WTC11 (cell line): ENCODE measurements at regions not wholly inside any gene's neighbourhood (a gene's known extent, or its start where the extent isn't known, plus 50 kb on each side); places are given as distances from the start of the nearest gene placed in this dataset.

Experiments used
- ATAC-seq: fragments of 200-7000 bp; cut with Tn5 transposase; 2 replicates; pipeline ENCODE4 v1.10.0; 2021; ENCODE audit warnings: mild to moderate bottlenecking, moderate library complexity
- CTCF ChIA-PET: fragments of 300-600 bp; sonication (Branson Sonifier 250); formaldehyde crosslinking; loops from one replicate; lab custom pipeline; 2021; ENCODE audit warnings: antibody characterized with exemption; lab: Charles Lee
- POLR2A ChIA-PET: fragments of 350-600 bp; sonication (Branson Sonifier 250); formaldehyde crosslinking; loops from one replicate; lab custom pipeline; 2021; ENCODE audit warnings: antibody characterized with exemption; lab: Charles Lee
- DNase-seq: peaks from one replicate; pipeline ENCODE4 v3.0.0; 2021; ENCODE audit warnings: low spot score
- H3K27ac Mint-ChIP-seq: 2 replicates; pipeline ENCODE4 v1.8.0; 2021; ENCODE audit warnings: mixed read lengths
- H3K27me3 Mint-ChIP-seq: 2 replicates; pipeline ENCODE4 v1.8.0; 2021; ENCODE audit warnings: low read depth, mild to moderate bottlenecking, moderate library complexity, mixed read lengths
- H3K36me3 Mint-ChIP-seq: 2 replicates; pipeline ENCODE4 v1.8.0; 2021; ENCODE audit warnings: mixed read lengths
- H3K4me1 Mint-ChIP-seq: 2 replicates; pipeline ENCODE4 v1.8.0; 2022; ENCODE audit warnings: mixed read lengths
- H3K4me3 Mint-ChIP-seq: 2 replicates; pipeline ENCODE4 v1.8.0; 2021; ENCODE audit warnings: mild to moderate bottlenecking, moderate library complexity, mixed read lengths
- H3K9me3 Mint-ChIP-seq: 2 replicates; pipeline ENCODE4 v1.8.0; 2021; ENCODE audit warnings: mixed read lengths
- ATF1 ChIP-seq: sonication (generic); formaldehyde crosslinking; IDR thresholded peaks from 2 replicates; pipeline ENCODE4 v1.8.1; 2023; ENCODE audit warnings: mild to moderate bottlenecking, moderate library complexity, missing genetic modification reagents
- GTF2I ChIP-seq: fragments of 250-450 bp; sonication (Bioruptor Pico); conservative IDR thresholded peaks from 2 replicates; pipeline ENCODE4 v1.4.0; 2021; ENCODE audit warnings: mild to moderate bottlenecking
- KAT7 ChIP-seq: sonication (generic); formaldehyde crosslinking; IDR thresholded peaks from 2 replicates; pipeline ENCODE4 v1.8.1; 2023; ENCODE audit warnings: missing genetic modification reagents, mild to moderate bottlenecking, borderline replicate concordance
- NFYB ChIP-seq: sonication (generic); formaldehyde crosslinking; conservative IDR thresholded peaks from 2 replicates; pipeline ENCODE4 v1.8.0; 2022; ENCODE audit warnings: low read depth, missing genetic modification reagents
- NR1H2 ChIP-seq: sonication (generic); formaldehyde crosslinking; IDR thresholded peaks from 2 replicates; pipeline ENCODE4 v1.9.0; 2021; ENCODE audit warnings: mild to moderate bottlenecking, moderate library complexity, missing genetic modification reagents
- OVOL2 ChIP-seq: fragments of 250-450 bp; sonication (Bioruptor Pico); IDR thresholded peaks from 2 replicates; pipeline ENCODE4 v1.9.0; 2021; ENCODE audit warnings: mild to moderate bottlenecking, borderline replicate concordance
- PRRX2 ChIP-seq: fragments of 250-450 bp; sonication (Bioruptor Pico); IDR thresholded peaks from 2 replicates; pipeline ENCODE4 v1.8.0; 2021; ENCODE audit warnings: mild to moderate bottlenecking
- RORB ChIP-seq: fragments of 250-450 bp; sonication (Bioruptor Pico); IDR thresholded peaks from 2 replicates; pipeline ENCODE4 v1.9.0; 2021; ENCODE audit warnings: mild to moderate bottlenecking
- SMAD4 ChIP-seq: sonication (generic); formaldehyde crosslinking; IDR thresholded peaks from 2 replicates; pipeline ENCODE4 v1.8.0; 2022; ENCODE audit warnings: mild to moderate bottlenecking, missing genetic modification reagents
- TCF7 ChIP-seq: sonication (generic); formaldehyde crosslinking; IDR thresholded peaks from 2 replicates; pipeline ENCODE4 v1.8.0; 2022; ENCODE audit warnings: mild to moderate bottlenecking, low read depth, missing genetic modification reagents, moderate library complexity
- TEAD4 ChIP-seq: sonication (generic); formaldehyde crosslinking; IDR thresholded peaks from 2 replicates; pipeline ENCODE4 v1.8.0; 2022; ENCODE audit warnings: mild to moderate bottlenecking, missing genetic modification reagents
- ZBTB21 ChIP-seq: sonication (generic); formaldehyde crosslinking; IDR thresholded peaks from 2 replicates; pipeline ENCODE4 v1.8.1; 2023; ENCODE audit warnings: mild to moderate bottlenecking, missing genetic modification reagents, borderline replicate concordance
- ZMAT4 ChIP-seq: fragments of 250-450 bp; sonication (Bioruptor Pico); IDR thresholded peaks from 2 replicates; pipeline ENCODE4 v1.9.0; 2021; ENCODE audit warnings: mild to moderate bottlenecking
- ZNF232 ChIP-seq: sonication (generic); formaldehyde crosslinking; IDR thresholded peaks from 2 replicates; pipeline ENCODE4 v1.8.0; 2022; ENCODE audit warnings: mild to moderate bottlenecking, missing genetic modification reagents
- ZNF317 ChIP-seq: sonication (generic); formaldehyde crosslinking; IDR thresholded peaks from 2 replicates; pipeline ENCODE4 v1.8.1; 2023; ENCODE audit warnings: low read depth, mild to moderate bottlenecking, moderate library complexity, missing genetic modification reagents, borderline replicate concordance
- ZNF425 ChIP-seq: fragments of 250-450 bp; sonication (Bioruptor Pico); conservative IDR thresholded peaks from 2 replicates; pipeline ENCODE4 v1.9.0; 2021; ENCODE audit warnings: mild to moderate bottlenecking
- ZNF671 ChIP-seq: fragments of 250-450 bp; sonication (Bioruptor Pico); IDR thresholded peaks from 2 replicates; pipeline ENCODE4 v1.8.0; 2021; ENCODE audit warnings: mild to moderate bottlenecking
- TF ChIP-seq, protein P1 (sequence below): sonication (generic); formaldehyde crosslinking; IDR thresholded peaks from 2 replicates; pipeline ENCODE4 v1.8.1; 2023; ENCODE audit warnings: mild to moderate bottlenecking, missing genetic modification reagents, borderline replicate concordance
- TF ChIP-seq, protein P2 (sequence below): sonication (generic); formaldehyde crosslinking; IDR thresholded peaks from 2 replicates; pipeline ENCODE4 v1.8.1; 2022; ENCODE audit warnings: low read depth, missing genetic modification reagents, borderline replicate concordance
- TF ChIP-seq, protein P3 (sequence below): fragments of 250-450 bp; sonication (Bioruptor Pico); IDR thresholded peaks from 2 replicates; pipeline ENCODE4 v1.9.0; 2021; ENCODE audit warnings: mild to moderate bottlenecking

DNA sequence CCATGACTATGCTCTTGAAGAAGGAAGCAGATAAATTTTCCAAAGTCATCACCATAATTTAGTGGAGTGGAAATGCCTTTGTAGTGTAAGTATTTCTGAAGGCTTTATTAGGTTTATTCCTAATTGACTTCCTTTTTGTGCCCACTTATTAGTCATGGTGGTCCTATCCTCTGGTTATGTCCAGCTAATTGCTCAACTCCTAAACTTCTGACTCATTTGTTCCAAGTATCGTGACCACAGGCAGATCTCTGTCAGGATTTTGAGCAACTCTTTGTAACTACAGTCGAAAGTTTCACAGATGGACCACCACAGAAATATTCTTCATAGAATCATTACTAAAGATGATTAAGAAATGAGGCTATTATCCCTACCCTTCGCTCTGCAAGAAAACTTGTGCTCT, 315.6 kb upstream of the PTCHD4 start:
- Mint-ChIP-seq H3K4me1 (peaks cover 2% of the 10 kb centered on the region; the same call in 1 of the 2 replicates), H3K27me3 (no peaks in the 10 kb centered on the region), H3K36me3 (peaks cover 3% of the 10 kb centered on the region), H3K27ac (no peak overlapping the region), H3K4me3 (no peak overlapping the region), H3K9me3 (peaks cover 19% of the 10 kb centered on the region)
- DNase-seq = no peak
- TF ChIP-seq NFYB (CRISPR knock-in tag) (no peak), SMAD4 (no peak), PRRX2 (no peak), RORB (no peak), TCF7 (CRISPR knock-in tag) (no peak), OVOL2 (CRISPR knock-in tag) (no peak), ZBTB21 (no peak), TEAD4 (CRISPR knock-in tag) (no peak), GTF2I (no peak), ZNF232 (CRISPR knock-in tag) (no peak), ATF1 (CRISPR knock-in tag) (no peak), ZNF671 (CRISPR knock-in tag) (no peak)
- TF ChIP-seq, protein P1, sequence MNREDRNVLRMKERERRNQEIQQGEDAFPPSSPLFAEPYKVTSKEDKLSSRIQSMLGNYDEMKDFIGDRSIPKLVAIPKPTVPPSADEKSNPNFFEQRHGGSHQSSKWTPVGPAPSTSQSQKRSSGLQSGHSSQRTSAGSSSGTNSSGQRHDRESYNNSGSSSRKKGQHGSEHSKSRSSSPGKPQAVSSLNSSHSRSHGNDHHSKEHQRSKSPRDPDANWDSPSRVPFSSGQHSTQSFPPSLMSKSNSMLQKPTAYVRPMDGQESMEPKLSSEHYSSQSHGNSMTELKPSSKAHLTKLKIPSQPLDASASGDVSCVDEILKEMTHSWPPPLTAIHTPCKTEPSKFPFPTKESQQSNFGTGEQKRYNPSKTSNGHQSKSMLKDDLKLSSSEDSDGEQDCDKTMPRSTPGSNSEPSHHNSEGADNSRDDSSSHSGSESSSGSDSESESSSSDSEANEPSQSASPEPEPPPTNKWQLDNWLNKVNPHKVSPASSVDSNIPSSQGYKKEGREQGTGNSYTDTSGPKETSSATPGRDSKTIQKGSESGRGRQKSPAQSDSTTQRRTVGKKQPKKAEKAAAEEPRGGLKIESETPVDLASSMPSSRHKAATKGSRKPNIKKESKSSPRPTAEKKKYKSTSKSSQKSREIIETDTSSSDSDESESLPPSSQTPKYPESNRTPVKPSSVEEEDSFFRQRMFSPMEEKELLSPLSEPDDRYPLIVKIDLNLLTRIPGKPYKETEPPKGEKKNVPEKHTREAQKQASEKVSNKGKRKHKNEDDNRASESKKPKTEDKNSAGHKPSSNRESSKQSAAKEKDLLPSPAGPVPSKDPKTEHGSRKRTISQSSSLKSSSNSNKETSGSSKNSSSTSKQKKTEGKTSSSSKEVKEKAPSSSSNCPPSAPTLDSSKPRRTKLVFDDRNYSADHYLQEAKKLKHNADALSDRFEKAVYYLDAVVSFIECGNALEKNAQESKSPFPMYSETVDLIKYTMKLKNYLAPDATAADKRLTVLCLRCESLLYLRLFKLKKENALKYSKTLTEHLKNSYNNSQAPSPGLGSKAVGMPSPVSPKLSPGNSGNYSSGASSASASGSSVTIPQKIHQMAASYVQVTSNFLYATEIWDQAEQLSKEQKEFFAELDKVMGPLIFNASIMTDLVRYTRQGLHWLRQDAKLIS = no peak
- TF ChIP-seq, protein P2, sequence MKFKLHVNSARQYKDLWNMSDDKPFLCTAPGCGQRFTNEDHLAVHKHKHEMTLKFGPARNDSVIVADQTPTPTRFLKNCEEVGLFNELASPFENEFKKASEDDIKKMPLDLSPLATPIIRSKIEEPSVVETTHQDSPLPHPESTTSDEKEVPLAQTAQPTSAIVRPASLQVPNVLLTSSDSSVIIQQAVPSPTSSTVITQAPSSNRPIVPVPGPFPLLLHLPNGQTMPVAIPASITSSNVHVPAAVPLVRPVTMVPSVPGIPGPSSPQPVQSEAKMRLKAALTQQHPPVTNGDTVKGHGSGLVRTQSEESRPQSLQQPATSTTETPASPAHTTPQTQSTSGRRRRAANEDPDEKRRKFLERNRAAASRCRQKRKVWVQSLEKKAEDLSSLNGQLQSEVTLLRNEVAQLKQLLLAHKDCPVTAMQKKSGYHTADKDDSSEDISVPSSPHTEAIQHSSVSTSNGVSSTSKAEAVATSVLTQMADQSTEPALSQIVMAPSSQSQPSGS = no peak
- ChIA-PET CTCF (no interaction called here), POLR2A (no interaction called here)
- ATAC-seq = no peak

DNA sequence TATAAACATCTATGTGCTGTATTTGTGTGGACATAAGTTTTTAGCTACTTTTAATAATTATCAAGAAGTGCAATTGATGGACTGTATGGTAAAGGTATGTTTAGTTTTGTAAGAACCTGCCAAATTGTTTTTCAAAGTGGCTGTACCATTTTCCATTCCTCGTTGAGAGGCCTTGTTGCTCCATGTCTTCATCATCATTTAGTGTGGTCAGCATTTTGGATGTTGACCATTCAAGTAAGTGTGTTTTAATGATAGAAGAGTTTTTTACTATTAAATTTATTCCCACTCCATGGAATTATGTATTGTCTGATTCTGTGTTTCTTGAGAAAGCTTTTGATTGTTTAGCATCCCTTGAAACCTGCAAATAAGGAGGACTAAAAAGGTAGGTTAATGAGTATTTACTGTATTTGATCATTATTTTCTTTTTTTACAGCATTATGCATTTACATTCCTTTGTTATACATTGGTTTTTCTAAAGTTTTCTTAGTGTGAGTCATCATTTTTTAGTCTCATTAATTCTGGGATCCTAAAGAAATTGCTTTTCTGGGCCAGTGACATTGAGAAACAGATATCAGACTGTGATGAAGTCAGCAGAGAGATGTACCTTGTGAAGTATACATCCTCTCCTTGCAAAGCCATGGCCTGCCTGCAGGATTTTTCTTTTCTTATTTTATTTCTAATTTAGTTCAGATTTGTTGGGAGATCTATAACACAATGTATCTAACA, 312.8 kb upstream of the PTCHD4 start:
- Mint-ChIP-seq H3K36me3 (peaks cover 3% of the 10 kb centered on the region), H3K27me3 (no peaks in the 10 kb centered on the region), H3K4me1 (peaks cover 6% of the 10 kb centered on the region; the same call in 1 of the 2 replicates), H3K9me3 (peaks cover 14% of the 10 kb centered on the region), H3K27ac (no peak overlapping the region), H3K4me3 (no peak overlapping the region)
- CTCF ChIA-PET = no interaction called here
- DNase-seq (no peak), ATAC-seq (no peak)
- POLR2A ChIA-PET = no interaction called here
- TF ChIP-seq, protein P3, sequence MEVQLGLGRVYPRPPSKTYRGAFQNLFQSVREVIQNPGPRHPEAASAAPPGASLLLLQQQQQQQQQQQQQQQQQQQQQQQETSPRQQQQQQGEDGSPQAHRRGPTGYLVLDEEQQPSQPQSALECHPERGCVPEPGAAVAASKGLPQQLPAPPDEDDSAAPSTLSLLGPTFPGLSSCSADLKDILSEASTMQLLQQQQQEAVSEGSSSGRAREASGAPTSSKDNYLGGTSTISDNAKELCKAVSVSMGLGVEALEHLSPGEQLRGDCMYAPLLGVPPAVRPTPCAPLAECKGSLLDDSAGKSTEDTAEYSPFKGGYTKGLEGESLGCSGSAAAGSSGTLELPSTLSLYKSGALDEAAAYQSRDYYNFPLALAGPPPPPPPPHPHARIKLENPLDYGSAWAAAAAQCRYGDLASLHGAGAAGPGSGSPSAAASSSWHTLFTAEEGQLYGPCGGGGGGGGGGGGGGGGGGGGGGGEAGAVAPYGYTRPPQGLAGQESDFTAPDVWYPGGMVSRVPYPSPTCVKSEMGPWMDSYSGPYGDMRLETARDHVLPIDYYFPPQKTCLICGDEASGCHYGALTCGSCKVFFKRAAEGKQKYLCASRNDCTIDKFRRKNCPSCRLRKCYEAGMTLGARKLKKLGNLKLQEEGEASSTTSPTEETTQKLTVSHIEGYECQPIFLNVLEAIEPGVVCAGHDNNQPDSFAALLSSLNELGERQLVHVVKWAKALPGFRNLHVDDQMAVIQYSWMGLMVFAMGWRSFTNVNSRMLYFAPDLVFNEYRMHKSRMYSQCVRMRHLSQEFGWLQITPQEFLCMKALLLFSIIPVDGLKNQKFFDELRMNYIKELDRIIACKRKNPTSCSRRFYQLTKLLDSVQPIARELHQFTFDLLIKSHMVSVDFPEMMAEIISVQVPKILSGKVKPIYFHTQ (CRISPR knock-in tag) = no peak
- TF ChIP-seq ZMAT4 (CRISPR knock-in tag) = no peak
- no peak for TF ChIP-seq KAT7 (CRISPR knock-in tag)
- TF ChIP-seq ZNF671 (CRISPR knock-in tag) = no peak
- no peak for TF ChIP-seq ZNF425 (CRISPR knock-in tag)
- TF ChIP-seq ZNF317 (CRISPR knock-in tag) = no peak
- TF ChIP-seq NR1H2 = no peak
- no peak for TF ChIP-seq GTF2I
- TF ChIP-seq TCF7 (CRISPR knock-in tag) = no peak
